GM23338 (cell line): ENCODE measurements at regions not wholly inside any gene's neighbourhood (a gene's known extent, or its start where the extent isn't known, plus 50 kb on each side); places are given as distances from the start of the nearest gene placed in this dataset.

ENCODE experiments used
- ATAC-seq: fragments of 200-7000 bp; cut with Tn5 transposase; 3 replicates; pipeline ENCODE4 v1.9.1; 2020
- DNase-seq: peaks from one replicate; pipeline ENCODE4 v3.0.0-alpha.2; 2015; ENCODE audit warnings: low spot score
- H2AFZ ChIP-seq: fragments of 200-600 bp; sonication (generic); 2 replicates; pipeline ENCODE4 v1.8.0; 2016; ENCODE audit warnings: antibody characterized with exemption, mild to moderate bottlenecking, moderate library complexity
- H3F3A ChIP-seq: fragments of 200-600 bp; sonication (generic); replicated peaks from 2 replicates; pipeline ENCODE4 v1.8.0; 2017; ENCODE audit warnings: antibody characterized with exemption, mixed run types, low read depth
- H3K27ac ChIP-seq: fragments of 200-600 bp; sonication (generic); 2 replicates; pipeline ENCODE4 v1.6.1; 2016; ENCODE audit warnings: low read depth
- H3K27me3 ChIP-seq: fragments of 200-600 bp; sonication (generic); 2 replicates; pipeline ENCODE4 v1.8.0; 2016; ENCODE audit warnings: mild to moderate bottlenecking, mixed run types, moderate library complexity; ENCODE audit not compliant: insufficient read depth
- H3K36me3 ChIP-seq: fragments of 200-600 bp; sonication (generic); 2 replicates; pipeline ENCODE4 v1.8.0; 2016; ENCODE audit warnings: mild to moderate bottlenecking; ENCODE audit not compliant: insufficient read depth
- H3K4me1 ChIP-seq: fragments of 200-600 bp; sonication (generic); 2 replicates; pipeline ENCODE4 v1.8.0; 2016; ENCODE audit warnings: mild to moderate bottlenecking, moderate library complexity; ENCODE audit not compliant: insufficient read depth
- H3K4me2 ChIP-seq: fragments of 200-600 bp; sonication (generic); 2 replicates; pipeline ENCODE4 v1.7.1; 2017; ENCODE audit warnings: mixed run types
- H3K4me3 ChIP-seq: fragments of 200-600 bp; sonication (generic); 2 replicates; pipeline ENCODE4 v1.6.1; 2016; ENCODE audit warnings: mixed run types
- H3K79me2 ChIP-seq: fragments of 200-600 bp; sonication (generic); replicated peaks from 2 replicates; pipeline ENCODE4 v1.8.0; 2017; ENCODE audit warnings: mild to moderate bottlenecking; ENCODE audit not compliant: insufficient read depth
- H3K9me2 ChIP-seq: fragments of 200-600 bp; sonication (generic); 2 replicates; pipeline ENCODE4 v1.8.0; 2017; ENCODE audit not compliant: insufficient read depth
- H4K20me1 ChIP-seq: fragments of 200-600 bp; sonication (generic); replicated peaks from 2 replicates; pipeline ENCODE4 v1.8.0; 2017; ENCODE audit warnings: mild to moderate bottlenecking; ENCODE audit not compliant: insufficient read depth
- H3K27ac Mint-ChIP-seq: 2 replicates; pipeline ENCODE4 v1.8.0; 2020; ENCODE audit warnings: inconsistent platforms, mild to moderate bottlenecking, moderate library complexity, mixed read lengths
- H3K27me3 Mint-ChIP-seq: 3 replicates; pipeline ENCODE4 v1.8.0; 2022; ENCODE audit warnings: low read depth, mild to moderate bottlenecking, moderate library complexity, mixed read lengths, inconsistent platforms; ENCODE audit not compliant: insufficient read depth, poor library complexity
- H3K36me3 Mint-ChIP-seq: 3 replicates; pipeline ENCODE4 v1.8.0; 2021; ENCODE audit warnings: low read depth, mild to moderate bottlenecking, inconsistent platforms, moderate library complexity, mixed read lengths
- H3K4me1 Mint-ChIP-seq: 3 replicates; pipeline ENCODE4 v1.8.0; 2020; ENCODE audit warnings: mild to moderate bottlenecking, inconsistent platforms, mixed read lengths
- H3K4me3 Mint-ChIP-seq: 3 replicates; pipeline ENCODE4 v1.8.0; 2021; ENCODE audit warnings: moderate library complexity, mild to moderate bottlenecking, inconsistent platforms, mixed read lengths
- H3K9me3 Mint-ChIP-seq: 3 replicates; pipeline ENCODE4 v1.8.0; 2020; ENCODE audit warnings: moderate library complexity, mild to moderate bottlenecking, inconsistent platforms, mixed read lengths
- CREB1 ChIP-seq: fragments of 250-450 bp; sonication (Bioruptor Pico); IDR thresholded peaks from 2 replicates; pipeline ENCODE4 v1.5.0; 2020; ENCODE audit warnings: low read depth, mild to moderate bottlenecking, moderate library complexity
- EZH2 ChIP-seq: fragments of 200-600 bp; sonication (generic); IDR thresholded peaks from one replicate; pipeline ENCODE4 v1.8.0; 2017; ENCODE audit warnings: antibody characterized with exemption, mild to moderate bottlenecking, low read depth; ENCODE audit not compliant: unreplicated experiment
- EZH2phosphoT487 ChIP-seq: fragments of 200-600 bp; sonication (generic); IDR thresholded peaks from one replicate; pipeline ENCODE4 v1.8.1; 2018; ENCODE audit warnings: antibody characterized with exemption; ENCODE audit not compliant: unreplicated experiment
- JUNB ChIP-seq: IDR thresholded peaks from one replicate; pipeline ENCODE4 v1.6.1; 2016; ENCODE audit warnings: antibody characterized with exemption; ENCODE audit not compliant: unreplicated experiment
- NANOG ChIP-seq: IDR thresholded peaks from 2 replicates; pipeline ENCODE4 v1.6.1; 2016; ENCODE audit warnings: antibody characterized with exemption, borderline replicate concordance
- POLR2AphosphoS5 ChIP-seq: IDR thresholded peaks from 2 replicates; pipeline ENCODE4 v1.6.1; 2016; ENCODE audit warnings: antibody characterized with exemption, low read depth
- REST ChIP-seq: IDR thresholded peaks from one replicate; pipeline ENCODE4 v1.6.1; 2018; ENCODE audit warnings: antibody characterized with exemption; ENCODE audit not compliant: unreplicated experiment
- STAT1 ChIP-seq: IDR thresholded peaks from one replicate; pipeline ENCODE4 v1.6.1; 2016; ENCODE audit warnings: antibody characterized with exemption; ENCODE audit not compliant: unreplicated experiment
- ZNF114 ChIP-seq: fragments of 250-450 bp; sonication (Bioruptor Pico); IDR thresholded peaks from 2 replicates; pipeline ENCODE4 v1.5.0; 2020; ENCODE audit warnings: mild to moderate bottlenecking, moderate library complexity
- ZNF331 ChIP-seq: fragments of 250-450 bp; sonication (Bioruptor Pico); IDR thresholded peaks from 2 replicates; pipeline ENCODE4 v1.5.0; 2020; ENCODE audit warnings: low read depth, mild to moderate bottlenecking, moderate library complexity
- ZNF462 ChIP-seq: fragments of 250-450 bp; sonication (Bioruptor Pico); IDR thresholded peaks from 2 replicates; pipeline ENCODE4 v1.5.0; 2020; ENCODE audit warnings: mild to moderate bottlenecking, moderate library complexity
- TF ChIP-seq, protein P1 (sequence below): IDR thresholded peaks from 2 replicates; pipeline ENCODE4 v1.6.1; 2016; ENCODE audit warnings: antibody characterized with exemption
- TF ChIP-seq, protein P2 (sequence below), 2 experiments: fragments of 200-600 bp in 1 of 2; sonication (generic) in 1 of 2; conservative IDR thresholded peaks; 2 replicates each; pipeline versions ENCODE4 v1.5.1 to v1.6.1; 2016 to 2017; ENCODE audit warnings: antibody characterized with exemption in 2 of 2, low read depth in 2 of 2, mild to moderate bottlenecking in 2 of 2, moderate library complexity in 1 of 2

DNA sequence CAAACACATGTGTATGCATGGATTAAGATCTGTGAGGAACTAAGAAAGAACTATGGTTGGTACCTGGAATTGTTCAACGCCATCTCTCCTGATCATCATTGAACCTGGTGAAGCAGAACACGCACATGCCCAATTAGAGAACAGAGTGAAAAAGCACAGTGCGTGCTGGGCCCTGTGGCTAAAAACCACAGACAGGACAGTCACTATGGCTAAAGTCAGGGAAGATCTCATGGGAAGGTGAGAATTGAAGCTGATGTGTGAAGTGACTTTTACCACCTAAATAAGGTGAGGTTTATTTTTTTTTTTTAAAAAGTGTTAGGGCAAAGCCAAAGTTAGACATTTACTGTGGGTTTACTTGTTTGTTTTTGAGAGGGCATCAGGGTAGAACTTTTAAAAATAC, 215.0 kb downstream of the SLC38A4 start:
- ATAC-seq (no peak), DNase-seq (no peak)
- Histone ChIP-seq H3K79me2 (no peaks in the 10 kb centered on the region), H3K36me3 (no peaks in the 10 kb centered on the region), H3K4me1 (no peaks in the 10 kb centered on the region), H4K20me1 (no peaks in the 10 kb centered on the region; the same call in 1 of the 2 replicates), H3K4me2 (no peak overlapping the region), H3F3A (no peaks in the 10 kb centered on the region), H3K27ac (no peak overlapping the region), H3K9me2 (peaks cover 4% of the 10 kb centered on the region; the same call in 1 of the 2 replicates), H3K27me3 (no peaks in the 10 kb centered on the region), H2AFZ (no peak overlapping the region), H3K4me3 (no peak overlapping the region)
- H3K4me1 Mint-ChIP-seq: peaks cover 3% of the 10 kb centered on the region
- no peak overlapping the region for H3K27ac Mint-ChIP-seq
- TF ChIP-seq, protein P1, sequence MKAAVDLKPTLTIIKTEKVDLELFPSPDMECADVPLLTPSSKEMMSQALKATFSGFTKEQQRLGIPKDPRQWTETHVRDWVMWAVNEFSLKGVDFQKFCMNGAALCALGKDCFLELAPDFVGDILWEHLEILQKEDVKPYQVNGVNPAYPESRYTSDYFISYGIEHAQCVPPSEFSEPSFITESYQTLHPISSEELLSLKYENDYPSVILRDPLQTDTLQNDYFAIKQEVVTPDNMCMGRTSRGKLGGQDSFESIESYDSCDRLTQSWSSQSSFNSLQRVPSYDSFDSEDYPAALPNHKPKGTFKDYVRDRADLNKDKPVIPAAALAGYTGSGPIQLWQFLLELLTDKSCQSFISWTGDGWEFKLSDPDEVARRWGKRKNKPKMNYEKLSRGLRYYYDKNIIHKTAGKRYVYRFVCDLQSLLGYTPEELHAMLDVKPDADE: no peak
- no peak for TF ChIP-seq ZNF114 (CRISPR knock-in tag)
- TF ChIP-seq REST: no peak
- TF ChIP-seq EZH2phosphoT487: no peak
- no peak for TF ChIP-seq ZNF331 (CRISPR knock-in tag)
- TF ChIP-seq ZNF462 (CRISPR knock-in tag): no peak
- TF ChIP-seq, protein P2, sequence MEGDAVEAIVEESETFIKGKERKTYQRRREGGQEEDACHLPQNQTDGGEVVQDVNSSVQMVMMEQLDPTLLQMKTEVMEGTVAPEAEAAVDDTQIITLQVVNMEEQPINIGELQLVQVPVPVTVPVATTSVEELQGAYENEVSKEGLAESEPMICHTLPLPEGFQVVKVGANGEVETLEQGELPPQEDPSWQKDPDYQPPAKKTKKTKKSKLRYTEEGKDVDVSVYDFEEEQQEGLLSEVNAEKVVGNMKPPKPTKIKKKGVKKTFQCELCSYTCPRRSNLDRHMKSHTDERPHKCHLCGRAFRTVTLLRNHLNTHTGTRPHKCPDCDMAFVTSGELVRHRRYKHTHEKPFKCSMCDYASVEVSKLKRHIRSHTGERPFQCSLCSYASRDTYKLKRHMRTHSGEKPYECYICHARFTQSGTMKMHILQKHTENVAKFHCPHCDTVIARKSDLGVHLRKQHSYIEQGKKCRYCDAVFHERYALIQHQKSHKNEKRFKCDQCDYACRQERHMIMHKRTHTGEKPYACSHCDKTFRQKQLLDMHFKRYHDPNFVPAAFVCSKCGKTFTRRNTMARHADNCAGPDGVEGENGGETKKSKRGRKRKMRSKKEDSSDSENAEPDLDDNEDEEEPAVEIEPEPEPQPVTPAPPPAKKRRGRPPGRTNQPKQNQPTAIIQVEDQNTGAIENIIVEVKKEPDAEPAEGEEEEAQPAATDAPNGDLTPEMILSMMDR (conservative IDR thresholded peaks at IDR 0.05; ENCODE audit: low read depth in 2 of 2): no peak
- no peak for TF ChIP-seq JUNB
- no peak for TF ChIP-seq POLR2AphosphoS5
- no peak for TF ChIP-seq STAT1
- no peak for TF ChIP-seq EZH2
- no peak for TF ChIP-seq CREB1 (CRISPR knock-in tag)
- TF ChIP-seq NANOG: no peak
- H3K4me3 Mint-ChIP-seq: no peak overlapping the region
- peaks cover 22% of the 10 kb centered on the region for H3K9me3 Mint-ChIP-seq
- peaks cover 20% of the 10 kb centered on the region; the same call in 2 of the 3 replicates for H3K36me3 Mint-ChIP-seq
- no peaks in the 10 kb centered on the region for H3K27me3 Mint-ChIP-seq
